Natural killer cell (primary cell): ENCODE measurements at regions not wholly inside any gene's neighbourhood (a gene's known extent, or its start where the extent isn't known, plus 50 kb on each side); places are given as distances from the start of the nearest gene placed in this dataset.

Experiments
- ATAC-seq, 3 donors: fragments of 150-1000 bp in 2 of 3; fragments of 200-7000 bp in 1 of 3; cut with Tn5 transposase; 1 replicate in 1 of 3; 2 replicates in 2 of 3; pipeline ENCODE4 v1.10.0; 2021; ENCODE audit warnings: mild to moderate bottlenecking in 2 of 3, moderate library complexity in 2 of 3
- DNase-seq, 2 donors: peaks; one replicate each; pipeline versions ENCODE4 v3.0.0 to v3.0.0-alpha.2; 2013 to 2021; ENCODE audit warnings: mixed read lengths in 1 of 2
- H3K27ac ChIP-seq: one replicate; pipeline ENCODE4 v1.5.1; 2013; ENCODE audit warnings: mild to moderate bottlenecking, low read length
- H3K27me3 ChIP-seq: one replicate; pipeline ENCODE4 v1.6.1; 2013; ENCODE audit warnings: low read length; ENCODE audit not compliant: control insufficient read depth, insufficient read depth
- H3K36me3 ChIP-seq: one replicate; pipeline ENCODE4 v1.6.1; 2013; ENCODE audit warnings: low read length; ENCODE audit not compliant: control insufficient read depth, insufficient read depth
- H3K4me1 ChIP-seq: one replicate; pipeline ENCODE4 v1.6.1; 2013; ENCODE audit warnings: low read length; ENCODE audit not compliant: control insufficient read depth, insufficient read depth
- H3K4me3 ChIP-seq: one replicate; pipeline ENCODE4 v1.5.1; 2013; ENCODE audit warnings: low read length
- H3K9me3 ChIP-seq: one replicate; pipeline ENCODE4 v1.6.1; 2013; ENCODE audit warnings: low read length; ENCODE audit not compliant: control insufficient read depth, insufficient read depth
- H3K27ac Mint-ChIP-seq, 2 donors: one replicate each; pipeline ENCODE4 v1.8.0; 2022; ENCODE audit warnings: mild to moderate bottlenecking in 2 of 2, mixed read lengths in 2 of 2, moderate library complexity in 1 of 2
- H3K27me3 Mint-ChIP-seq, 2 donors: one replicate each; pipeline ENCODE4 v1.8.0; 2022; ENCODE audit warnings: low read depth in 2 of 2, mixed read lengths in 2 of 2
- H3K36me3 Mint-ChIP-seq: one replicate; pipeline ENCODE4 v1.8.0; 2022; ENCODE audit warnings: mixed read lengths
- H3K4me1 Mint-ChIP-seq, 2 donors: one replicate each; pipeline ENCODE4 v1.8.0; 2022; ENCODE audit warnings: mixed read lengths in 2 of 2
- H3K4me3 Mint-ChIP-seq: one replicate; pipeline ENCODE4 v1.8.0; 2022; ENCODE audit warnings: mild to moderate bottlenecking, moderate library complexity, mixed read lengths
- H3K9me3 Mint-ChIP-seq, 2 donors: one replicate each; pipeline ENCODE4 v1.8.0; 2022; ENCODE audit warnings: mixed read lengths in 2 of 2
- CTCF ChIP-seq: fragments of 200-600 bp; IDR thresholded peaks from one replicate; pipeline ENCODE4 v1.8.0; 2022; ENCODE audit warnings: antibody characterized with exemption
- WGBS: methylation state at CpG from one replicate; pipeline ENCODE4 v1.1.7; 2013; ENCODE audit warnings: missing lambda C conversion rate; ENCODE audit not compliant: insufficient coverage; 5-methylcytosine and 5-hydroxymethylcytosine counted together
- intact Hi-C: fragments of 100-400 bp; cut with micrococcal nuclease; formaldehyde crosslinking; loops from one replicate; pipeline ENCODE4 v1.14.2; 2022

GRCh38 chr20:8946036-8946940 is 122.6 kb upstream of the PLCB4 start:
- Mint-ChIP-seq H3K36me3 (no peaks in the 10 kb centered on the region), H3K27me3 (no peaks in the 10 kb centered on the region), H3K9me3 (peaks cover 0 to 2% of the 10 kb centered on the region in 2 donors), H3K27ac (no peak overlapping the region), H3K4me3 (no peak overlapping the region), H3K4me1 (no peaks in the 10 kb centered on the region)
- TF ChIP-seq CTCF = no peak
- H3K27me3 ChIP-seq = no peaks in the 10 kb centered on the region
- H3K4me1 ChIP-seq = no peaks in the 10 kb centered on the region
- DNase-seq = no peak
- ATAC-seq = no peak
- H3K36me3 ChIP-seq = no peaks in the 10 kb centered on the region
- intact Hi-C loops = no loop called here
- H3K4me3 ChIP-seq = no peak overlapping the region
- no peaks in the 10 kb centered on the region for H3K9me3 ChIP-seq
- 82% methylated on average over 5 of the region's 6 CpGs for WGBS
- H3K27ac ChIP-seq = no peak overlapping the region

GRCh38 chr20:8948442-8949020 is 120.4 kb upstream of the PLCB4 start:
- H3K27me3 Mint-ChIP-seq = no peaks in the 10 kb centered on the region
- no peak for TF ChIP-seq CTCF
- H3K27me3 ChIP-seq = no peaks in the 10 kb centered on the region
- DNase-seq (no peak), ATAC-seq (no peak)
- H3K4me1 ChIP-seq = no peaks in the 10 kb centered on the region
- no peaks in the 10 kb centered on the region for H3K9me3 Mint-ChIP-seq
- no peaks in the 10 kb centered on the region for H3K36me3 ChIP-seq
- H3K27ac ChIP-seq = no peak overlapping the region
- intact Hi-C loops = no loop called here
- H3K4me3 ChIP-seq = no peak overlapping the region
- 78% methylated on average over 3 of the region's 3 CpGs for WGBS
- H3K27ac Mint-ChIP-seq = no peak overlapping the region
- no peaks in the 10 kb centered on the region for H3K36me3 Mint-ChIP-seq
- H3K4me1 Mint-ChIP-seq = no peaks in the 10 kb centered on the region
- no peak overlapping the region for H3K4me3 Mint-ChIP-seq
- H3K9me3 ChIP-seq = no peaks in the 10 kb centered on the region

- Mint-ChIP-seq H3K9me3 (no peaks in the 10 kb centered on the region), H3K36me3 (no peaks in the 10 kb centered on the region), H3K4me3 (no peak overlapping the region), H3K4me1 (no peaks in the 10 kb centered on the region), H3K27me3 (no peaks in the 10 kb centered on the region), H3K27ac (no peak overlapping the region)
- Histone ChIP-seq H3K27ac (no peak overlapping the region), H3K9me3 (no peaks in the 10 kb centered on the region), H3K4me3 (no peak overlapping the region), H3K27me3 (no peaks in the 10 kb centered on the region), H3K4me1 (no peaks in the 10 kb centered on the region), H3K36me3 (no peaks in the 10 kb centered on the region)
- intact Hi-C loops = no loop called here
- 85% methylated on average over 4 of the region's 4 CpGs for whole genome bisulfite sequencing
- no peak for ATAC-seq
- no peak for TF ChIP-seq CTCF
- DNase-seq = no peak
Observed at GRCh38 chr20:8951164-8951563, 117.7 kb upstream of the PLCB4 start.
